ENCODE measurements at regions not wholly inside any gene's neighbourhood (a gene's known extent, or its start where the extent isn't known, plus 50 kb on each side); places are given as distances from the start of the nearest gene placed in this dataset.

GRCh38 chr4:175906384-175906783, 94.3 kb upstream of the GPM6A start:
- intact Hi-C loops (cut with DNase I), result no loop called here
- TF ChIP-seq POLR2AphosphoS5 (IDR thresholded peaks at IDR 0.05), result no peak
- H3K27ac ChIP-seq, result no peak overlapping the region
- H3K9me3 ChIP-seq, result no peaks in the 10 kb centered on the region
- peaks cover 0 to 4% (median 0%) of the 10 kb centered on the region in 4 donors for H3K4me1 ChIP-seq
- WGBS, 2 donors, result 87 to 88% methylated on average over 5 of the region's 5 CpGs
- H3K4me3 ChIP-seq, result no peak overlapping the region
- H3K36me3 ChIP-seq, result no peaks in the 10 kb centered on the region
- no peaks in the 10 kb centered on the region for H3K27me3 ChIP-seq
- no peak for DNase-seq

- H3K4me3 ChIP-seq, result no peak overlapping the region
- no peaks in the 10 kb centered on the region for H3K9me3 ChIP-seq
- no peaks in the 10 kb centered on the region for H3K27me3 ChIP-seq
- H3K36me3 ChIP-seq, result no peaks in the 10 kb centered on the region
- peaks cover 0 to 4% (median 0%) of the 10 kb centered on the region in 4 donors for H3K4me1 ChIP-seq
- 59 to 75% methylated on average over 4 of the region's 4 CpGs for WGBS, 2 donors
- intact Hi-C loops (cut with DNase I), result no loop called here
- DNase-seq, result no peak
- TF ChIP-seq EP300 (IDR thresholded peaks at IDR 0.05) (no peak), POLR2A (IDR thresholded peaks at IDR 0.05) (no peak)
- no peak overlapping the region for H3K27ac ChIP-seq
Measured at GRCh38 chr4:175910700-175911099, 98.6 kb upstream of the GPM6A start.

GRCh38 chr4:175916626-175917351, 104.7 kb upstream of the GPM6A start:
- WGBS, 2 donors, result 69 to 84% methylated on average over 6 of the region's 6 CpGs
- H3K27ac ChIP-seq, result no peak overlapping the region
- TF ChIP-seq EP300 (IDR thresholded peaks at IDR 0.05), result no peak
- TF ChIP-seq CTCF (IDR thresholded peaks at IDR 0.05), result no peak
- TF ChIP-seq POLR2A (IDR thresholded peaks at IDR 0.05), result no peak
- H3K36me3 ChIP-seq, result no peaks in the 10 kb centered on the region
- no peak for DNase-seq
- peaks cover 0 to 8% (median 0%) of the 10 kb centered on the region in 4 donors for H3K4me1 ChIP-seq
- intact Hi-C loops (cut with DNase I), result no loop called here
- no peak overlapping the region for H3K4me3 ChIP-seq
- H3K9me3 ChIP-seq, result no peaks in the 10 kb centered on the region
- no peaks in the 10 kb centered on the region for H3K27me3 ChIP-seq

GRCh38 chr4:175927121-175927520, 115.1 kb upstream of the GPM6A start:
- Histone ChIP-seq H3K4me3 (no peak overlapping the region), H3K36me3 (no peaks in the 10 kb centered on the region), H3K27ac (peak overlapping the region in 3 of 4 donors; percentile 32 to 80 (median 57)), H3K27me3 (no peaks in the 10 kb centered on the region), H3K9me3 (no peaks in the 10 kb centered on the region), H3K4me1 (peaks cover 0 to 36% (median 6%) of the 10 kb centered on the region in 4 donors)
- TF ChIP-seq EP300 (IDR thresholded peaks at IDR 0.05), result no peak
- no peak for TF ChIP-seq POLR2A (IDR thresholded peaks at IDR 0.05)
- TF ChIP-seq POLR2AphosphoS5 (IDR thresholded peaks at IDR 0.05), result no peak
- 87% methylated on average over 5 of the region's 5 CpGs for WGBS, 2 donors
- intact Hi-C loops (cut with DNase I), result no loop called here
- DNase-seq, result no peak

GRCh38 chr4:175929441-175929840, 117.4 kb upstream of the GPM6A start:
- peak overlapping the region in 1 of 4 donors; percentile 80 for H3K27ac ChIP-seq
- H3K36me3 ChIP-seq, result no peaks in the 10 kb centered on the region
- no peaks in the 10 kb centered on the region for H3K27me3 ChIP-seq
- peaks cover 0 to 36% (median 6%) of the 10 kb centered on the region in 4 donors for H3K4me1 ChIP-seq
- intact Hi-C loops (cut with DNase I), result no loop called here
- H3K4me3 ChIP-seq, result no peak overlapping the region
- no peak for DNase-seq
- TF ChIP-seq EP300 (IDR thresholded peaks at IDR 0.05), result no peak
- TF ChIP-seq POLR2A (IDR thresholded peaks at IDR 0.05), result no peak
- TF ChIP-seq POLR2AphosphoS5 (IDR thresholded peaks at IDR 0.05), result no peak
- no peak for TF ChIP-seq CTCF (IDR thresholded peaks at IDR 0.05)
- no peaks in the 10 kb centered on the region for H3K9me3 ChIP-seq
- 28 to 59% methylated on average over 3 of the region's 3 CpGs for WGBS, 2 donors

GRCh38 chr4:175929932-175930331, 117.9 kb upstream of the GPM6A start:
- intact Hi-C loops (cut with DNase I), result no loop called here
- H3K9me3 ChIP-seq, result no peaks in the 10 kb centered on the region
- no peaks in the 10 kb centered on the region for H3K27me3 ChIP-seq
- H3K4me1 ChIP-seq, result peaks cover 0 to 40% (median 9%) of the 10 kb centered on the region in 4 donors
- TF ChIP-seq EP300 (IDR thresholded peaks at IDR 0.05), result no peak
- TF ChIP-seq POLR2A (IDR thresholded peaks at IDR 0.05), result no peak
- no peaks in the 10 kb centered on the region for H3K36me3 ChIP-seq
- H3K4me3 ChIP-seq, result no peak overlapping the region
- no peak for DNase-seq
- H3K27ac ChIP-seq, result no peak overlapping the region
- WGBS, 2 donors, result 61 to 67% methylated on average over 3 of the region's 3 CpGs

GRCh38 chr4:175930471-175930870, 118.4 kb upstream of the GPM6A start:
- Histone ChIP-seq H3K4me3 (no peak overlapping the region), H3K27me3 (no peaks in the 10 kb centered on the region), H3K4me1 (peaks cover 0 to 45% (median 10%) of the 10 kb centered on the region in 4 donors), H3K9me3 (no peaks in the 10 kb centered on the region), H3K27ac (no peak overlapping the region), H3K36me3 (no peaks in the 10 kb centered on the region)
- intact Hi-C loops (cut with DNase I), result no loop called here
- no peak for TF ChIP-seq POLR2AphosphoS5 (IDR thresholded peaks at IDR 0.05)
- no peak for TF ChIP-seq EP300 (IDR thresholded peaks at IDR 0.05)
- no peak for TF ChIP-seq CTCF (IDR thresholded peaks at IDR 0.05)
- no peak for TF ChIP-seq POLR2A (IDR thresholded peaks at IDR 0.05)
- no peak for DNase-seq

All from sigmoid colon (tissue), 6 donors.